Heart right ventricle (tissue), 16 donors: ENCODE measurements at regions not wholly inside any gene's neighbourhood (a gene's known extent, or its start where the extent isn't known, plus 50 kb on each side); places are given as distances from the start of the nearest gene placed in this dataset.
"Not testable (repeated sequence)": the region's sequence is repeated elsewhere in the genome, so short reads cannot be mapped to it uniquely, and the experiment has no call there.

Experiments
- ATAC-seq, 8 donors: fragments of 200-7000 bp; cut with Tn5 transposase; one replicate each; pipeline ENCODE4 v1.9.1; 2020; ENCODE audit warnings: mild to moderate bottlenecking in 8 of 8, moderate library complexity in 8 of 8, moderate number of reproducible peaks in 1 of 8
- DNase-seq, 2 donors: peaks; one replicate each; pipeline ENCODE4 v3.0.0-alpha.2; 2020
- H3K27ac ChIP-seq, 10 donors: fragments of 200-600 bp; sonication (generic) in 2 of 10; one replicate each; pipeline versions ENCODE4 v1.5.0 to v1.8.0; 2020 to 2022; ENCODE audit warnings: mild to moderate bottlenecking in 3 of 10
- H3K27me3 ChIP-seq, 7 donors: fragments of 200-600 bp; one replicate each; pipeline ENCODE4 v1.8.0; 2021 to 2022; ENCODE audit warnings: mild to moderate bottlenecking in 2 of 7
- H3K36me3 ChIP-seq, 9 donors: fragments of 200-600 bp; sonication (generic) in 1 of 9; one replicate each; pipeline versions ENCODE4 v1.5.0 to v1.8.0; 2020 to 2022; ENCODE audit warnings: mild to moderate bottlenecking in 2 of 9
- H3K4me1 ChIP-seq, 9 donors: fragments of 200-600 bp; sonication (generic) in 1 of 9; one replicate each; pipeline versions ENCODE4 v1.5.0 to v1.8.0; 2020 to 2022; ENCODE audit warnings: mild to moderate bottlenecking in 4 of 9
- H3K4me3 ChIP-seq, 10 donors: fragments of 200-600 bp; sonication (generic) in 2 of 10; one replicate each; pipeline versions ENCODE4 v1.5.0 to v1.8.0; 2020 to 2022; ENCODE audit warnings: mild to moderate bottlenecking in 7 of 10, moderate library complexity in 2 of 10
- H3K9me3 ChIP-seq, 11 donors: fragments of 200-600 bp in 10 of 11; sonication (generic) in 2 of 11; one replicate each; pipeline versions ENCODE4 v1.5.0 to v1.8.0; 2013 to 2022; ENCODE audit warnings: mild to moderate bottlenecking in 2 of 11, control low read depth in 1 of 11, moderate library complexity in 1 of 11
- CTCF ChIP-seq, 9 donors: fragments of 200-600 bp; sonication (generic) in 2 of 9; IDR thresholded peaks; one replicate each; pipeline versions ENCODE4 v1.5.0 to v1.8.0; 2021 to 2022; ENCODE audit warnings: antibody characterized with exemption in 9 of 9, mild to moderate bottlenecking in 5 of 9, moderate library complexity in 1 of 9
- WGBS, 2 donors: extraction: QIAGEN DNeasy Blood & Tissue Kit; methylation state at CpG; one replicate each; pipeline ENCODE4 v1.1.7; 2013; ENCODE audit warnings: inconsistent platforms in 1 of 2; 5-methylcytosine and 5-hydroxymethylcytosine counted together
- intact Hi-C, 10 donors: fragments of 100-400 bp; cut with DNase I; formaldehyde crosslinking; loops; one replicate each; pipeline versions ENCODE4 v1.11.1 to v1.14.2; 2022
- donor health status: Arrhythmogenic right ventricular cardiomyopathy.
- donor health status: ischemic (EF 13 %, LVEDD 7.1; RV severe dilation, severe dysfunction).
- donor health status: healthy with polysubstance abuse.
- donor health status: DM: no; HTN: yes; CAD: no.
- donor health status: DM: no; HTN: no; CAD: no.
- donor health status: ischemic (EF 25% LVEDD 6.9; RV normal size, moderate dysfunction).
- donor health status: ischemic (EF 25% LVEDD 5.7; RV mildly dilated, moderate dysfunction).
- donor health status: healthy.
- donor health status: DM: yes; HTN: yes; CAD: no.
- donor health status: Ischemic cardiomyopathy.
- donor health status: ischemic (EF 35%, LVEDD 5.7; RV mildly dilated, moderate dysfunction).
- donor health status: nonischemic (EF 11% LVEDD 7.7; RV severe dilation, severe dysfunction).
- donor health status: DM: yes; HTN: yes; CAD: no.
- donor health status: PGD.
- donor health status: ischemic (EF 29% LVEDD 5.4; RV normal size, mild dysfunction).
- donor health status: nonischemic (EF 23%, LVEDD 6.1; RV moderate dilation, normal function).

DNA sequence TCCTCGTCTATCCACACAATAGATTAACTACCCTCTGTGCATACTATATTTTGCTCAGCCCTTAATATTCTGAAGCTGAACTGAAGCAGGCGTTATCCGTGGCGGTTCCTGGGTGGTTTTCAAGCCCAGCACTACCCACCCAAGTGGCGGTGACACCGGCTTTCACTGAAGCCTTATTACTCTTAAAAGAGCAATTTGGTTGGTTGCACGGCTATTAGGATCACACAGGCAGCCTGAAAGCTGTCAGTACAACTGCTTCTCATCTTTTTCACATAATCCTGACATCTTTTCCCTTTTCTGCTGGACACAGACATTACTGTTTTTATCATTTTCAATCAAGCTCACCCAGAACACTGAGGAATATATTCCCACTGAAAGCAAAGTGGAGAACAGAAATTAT, 525.3 kb upstream of the ZNF717 start:
- Histone ChIP-seq H3K9me3 (peaks cover 0 to 2% (median 0%) of the 10 kb centered on the region in 11 donors), H3K4me1 (no peaks in the 10 kb centered on the region), H3K4me3 (no peak overlapping the region), H3K27me3 (peaks cover 0 to 4% (median 0%) of the 10 kb centered on the region in 7 donors), H3K36me3 (no peaks in the 10 kb centered on the region), H3K27ac (no peak overlapping the region)
- no peak for TF ChIP-seq CTCF (IDR thresholded peaks at IDR 0.05)
- intact Hi-C loops = no loop called here
- DNase-seq (no peak), ATAC-seq (no peak)
- 70 to 79% methylated on average over 7 of the region's 7 CpGs for WGBS, 2 donors

GRCh38 chr3:76311941-76312340, 526.6 kb upstream of the ZNF717 start:
- Histone ChIP-seq H3K27ac (no peak overlapping the region), H3K9me3 (peaks cover 0 to 11% (median 0%) of the 10 kb centered on the region in 11 donors), H3K4me1 (no peaks in the 10 kb centered on the region), H3K27me3 (peaks cover 0 to 4% (median 0%) of the 10 kb centered on the region in 7 donors), H3K4me3 (no peak overlapping the region), H3K36me3 (no peaks in the 10 kb centered on the region)
- 47 to 49% methylated on average over 4 of the region's 4 CpGs for WGBS, 2 donors
- DNase-seq = no peak
- no peak for ATAC-seq
- no peak for TF ChIP-seq CTCF (IDR thresholded peaks at IDR 0.05)
- intact Hi-C loops = no loop called here

DNA sequence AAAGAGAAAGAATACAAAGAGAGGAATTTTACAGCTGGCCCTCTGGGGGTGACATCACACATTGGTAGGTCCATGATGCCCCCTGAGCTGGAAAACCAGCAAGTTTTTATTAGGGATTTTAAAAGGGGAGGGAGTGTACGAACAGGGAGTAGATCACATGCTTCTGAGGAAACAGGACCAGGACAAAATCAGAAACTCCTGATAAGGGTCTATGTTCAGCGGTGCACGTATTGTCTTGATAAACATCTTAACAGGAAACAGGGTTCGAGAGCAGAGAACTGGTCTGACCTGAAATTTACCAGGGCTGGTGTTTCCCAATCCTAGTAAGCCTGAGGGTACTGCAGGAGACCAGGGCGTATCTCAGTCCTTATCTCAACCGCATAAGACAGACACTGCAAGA, 530.6 kb upstream of the ZNF717 start:
- H3K36me3 ChIP-seq, intact Hi-C loops, DNase-seq, H3K4me1 ChIP-seq, H3K4me3 ChIP-seq, H3K27ac ChIP-seq, ATAC-seq, H3K27me3 ChIP-seq: not testable (repeated sequence)
- 78 to 79% methylated on average over 6 of the region's 6 CpGs for WGBS, 2 donors
- peaks cover 0 to 11% (median 0%) of the 10 kb centered on the region in 11 donors for H3K9me3 ChIP-seq

GRCh38 chr3:76321614-76322013, 536.3 kb upstream of the ZNF717 start:
- ATAC-seq (no peak), DNase-seq (no peak)
- intact Hi-C loops = no loop called here
- Histone ChIP-seq H3K9me3 (no peaks in the 10 kb centered on the region), H3K27me3 (no peaks in the 10 kb centered on the region), H3K27ac (no peak overlapping the region), H3K4me3 (no peak overlapping the region), H3K36me3 (no peaks in the 10 kb centered on the region), H3K4me1 (no peaks in the 10 kb centered on the region)
- no peak for TF ChIP-seq CTCF (IDR thresholded peaks at IDR 0.05)
- 80 to 86% methylated on average over 4 of the region's 4 CpGs for WGBS, 2 donors

DNA sequence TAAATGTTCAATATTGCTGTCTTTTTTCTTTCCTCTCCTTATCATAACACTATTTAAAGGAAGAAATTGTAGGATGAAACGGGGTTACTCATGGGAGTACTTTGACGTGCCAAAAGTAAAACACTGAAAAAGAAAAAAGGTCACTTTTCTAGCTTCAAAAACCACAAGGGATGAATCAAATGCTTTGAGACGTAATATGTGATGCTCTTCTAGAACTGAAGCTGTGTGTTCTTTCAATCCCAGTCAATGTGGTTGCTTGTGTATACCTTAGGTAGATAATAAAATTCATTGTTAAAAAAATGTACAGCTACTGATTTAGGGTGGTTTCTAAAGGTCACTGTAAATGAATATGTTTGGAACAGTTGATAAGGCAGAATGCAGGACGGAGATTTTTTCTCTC, 538.8 kb upstream of the ZNF717 start:
- no peaks in the 10 kb centered on the region for H3K27me3 ChIP-seq
- no peak overlapping the region for H3K4me3 ChIP-seq
- peaks cover 0 to 7% (median 0%) of the 10 kb centered on the region in 11 donors for H3K9me3 ChIP-seq
- H3K36me3 ChIP-seq = no peaks in the 10 kb centered on the region
- no peaks in the 10 kb centered on the region for H3K4me1 ChIP-seq
- TF ChIP-seq CTCF (IDR thresholded peaks at IDR 0.05) = no peak
- intact Hi-C loops = no loop called here
- DNase-seq (no peak), ATAC-seq (no peak)
- 64 to 70% methylated on average over 4 of the region's 4 CpGs for WGBS, 2 donors
- no peak overlapping the region for H3K27ac ChIP-seq
